ENCODE measurements at regions not wholly inside any gene's neighbourhood (a gene's known extent, or its start where the extent isn't known, plus 50 kb on each side); places are given as distances from the start of the nearest gene placed in this dataset.

DNA sequence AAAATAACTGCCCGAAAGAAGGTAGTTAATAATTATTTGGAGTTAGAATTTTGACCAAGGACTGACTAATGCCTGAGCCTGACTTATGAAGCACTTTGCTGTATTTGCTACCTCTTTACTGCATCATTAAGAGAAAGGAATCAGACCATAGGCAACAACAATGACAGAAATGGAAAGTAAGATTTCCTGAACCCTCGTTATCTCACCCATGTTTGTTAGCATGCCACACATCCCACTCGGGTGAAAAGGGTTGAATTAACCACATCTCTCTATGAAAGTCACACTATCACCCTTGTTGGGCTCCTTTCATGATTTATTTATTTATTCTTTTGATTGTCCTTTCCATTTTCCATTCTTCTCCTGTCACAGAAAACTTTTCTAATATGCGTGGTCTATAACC, 59.6 kb downstream of the OLIG3 start:
- TF ChIP-seq, protein P1, sequence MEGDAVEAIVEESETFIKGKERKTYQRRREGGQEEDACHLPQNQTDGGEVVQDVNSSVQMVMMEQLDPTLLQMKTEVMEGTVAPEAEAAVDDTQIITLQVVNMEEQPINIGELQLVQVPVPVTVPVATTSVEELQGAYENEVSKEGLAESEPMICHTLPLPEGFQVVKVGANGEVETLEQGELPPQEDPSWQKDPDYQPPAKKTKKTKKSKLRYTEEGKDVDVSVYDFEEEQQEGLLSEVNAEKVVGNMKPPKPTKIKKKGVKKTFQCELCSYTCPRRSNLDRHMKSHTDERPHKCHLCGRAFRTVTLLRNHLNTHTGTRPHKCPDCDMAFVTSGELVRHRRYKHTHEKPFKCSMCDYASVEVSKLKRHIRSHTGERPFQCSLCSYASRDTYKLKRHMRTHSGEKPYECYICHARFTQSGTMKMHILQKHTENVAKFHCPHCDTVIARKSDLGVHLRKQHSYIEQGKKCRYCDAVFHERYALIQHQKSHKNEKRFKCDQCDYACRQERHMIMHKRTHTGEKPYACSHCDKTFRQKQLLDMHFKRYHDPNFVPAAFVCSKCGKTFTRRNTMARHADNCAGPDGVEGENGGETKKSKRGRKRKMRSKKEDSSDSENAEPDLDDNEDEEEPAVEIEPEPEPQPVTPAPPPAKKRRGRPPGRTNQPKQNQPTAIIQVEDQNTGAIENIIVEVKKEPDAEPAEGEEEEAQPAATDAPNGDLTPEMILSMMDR (IDR thresholded peaks at IDR 0.05) = no peak
- ATAC-seq (ENCODE audit: low FRiP score) (no peak), DNase-seq (ENCODE audit: low spot score) (no peak)

DNA sequence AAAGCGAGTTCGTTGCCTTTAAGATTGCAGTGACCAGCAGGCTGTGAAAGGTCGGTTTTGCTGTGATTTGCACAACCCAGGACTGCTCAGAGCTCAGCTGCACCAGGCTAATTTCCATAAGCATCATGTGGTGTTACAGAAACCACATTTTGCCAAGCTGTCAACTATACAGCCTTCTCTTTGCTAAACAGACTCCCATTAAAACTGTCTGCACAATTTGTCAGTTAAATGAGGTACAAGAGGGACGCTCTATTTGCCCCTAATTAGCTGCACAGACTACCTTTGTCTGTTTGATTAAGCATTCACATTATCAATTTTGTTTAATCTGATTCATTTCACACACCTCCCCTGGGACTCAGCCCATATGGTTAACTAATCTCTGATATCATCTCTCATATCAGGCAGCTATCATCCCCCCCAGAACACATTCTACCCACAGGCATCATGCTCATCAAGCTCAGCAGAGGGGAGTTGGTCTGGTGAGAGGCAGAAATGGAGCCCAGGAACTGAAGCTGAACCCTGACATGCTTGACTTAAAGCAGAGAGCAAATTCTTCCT, 62.1 kb downstream of the OLIG3 start:
- no peak for ATAC-seq (ENCODE audit: low FRiP score)
- TF ChIP-seq, protein P1 (IDR thresholded peaks at IDR 0.05) = no peak
- no peak for DNase-seq (ENCODE audit: low spot score)

DNA sequence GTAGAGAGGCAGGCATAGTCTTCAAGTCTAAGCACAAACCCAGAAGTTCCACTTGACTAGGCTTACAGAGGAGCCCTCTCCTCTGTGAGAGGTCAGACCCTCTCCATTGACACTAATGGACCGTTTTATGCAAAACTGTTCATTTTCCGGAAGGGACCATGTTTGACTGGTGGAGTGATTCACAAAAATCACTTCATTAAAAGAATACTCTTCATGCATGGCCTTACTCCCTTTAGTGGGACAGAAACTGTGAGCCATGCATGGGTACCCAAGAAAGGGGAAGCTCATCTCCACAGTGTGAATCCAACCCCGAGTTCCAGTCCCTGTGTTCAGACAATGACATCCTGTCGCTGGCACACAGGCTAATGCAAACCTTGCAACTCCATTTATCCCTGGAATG, 63.2 kb downstream of the OLIG3 start:
- TF ChIP-seq, protein P1 (IDR thresholded peaks at IDR 0.05) = no peak
- ATAC-seq (ENCODE audit: low FRiP score) = no peak

DNA sequence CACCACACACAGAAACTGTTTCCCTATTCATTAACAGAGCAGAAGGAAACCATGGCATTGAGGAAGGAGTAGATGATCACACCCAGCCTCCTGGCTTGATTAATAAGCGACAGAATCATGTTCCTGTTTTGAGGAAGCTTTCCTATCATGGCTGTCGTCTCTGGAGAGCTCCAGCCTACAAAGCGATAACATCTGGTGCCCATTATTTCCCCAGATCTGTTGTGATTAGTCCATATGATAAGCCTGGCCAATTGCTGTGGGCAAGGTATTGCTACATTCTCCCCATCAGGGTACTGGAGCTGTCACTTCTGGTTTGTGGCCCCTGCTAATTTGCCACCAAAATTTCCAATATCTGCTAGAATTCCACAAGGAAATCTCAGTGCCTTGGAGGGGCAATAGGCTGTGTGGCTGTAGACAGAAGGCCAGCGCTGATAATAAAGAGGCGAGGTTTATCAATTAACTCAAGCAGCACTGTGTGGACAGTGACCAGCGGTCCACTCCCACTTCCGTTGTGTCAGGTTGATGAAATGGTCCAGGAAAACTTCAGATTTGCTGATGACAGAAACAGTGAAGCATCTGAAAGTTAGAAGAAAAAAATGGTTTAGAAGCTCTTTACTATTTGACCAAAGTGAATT, 66.4 kb downstream of the OLIG3 start:
- TF ChIP-seq, protein P1 (IDR thresholded peaks at IDR 0.05) = no peak
- no peak for ATAC-seq (ENCODE audit: low FRiP score)
- DNase-seq (ENCODE audit: low spot score) = no peak

More for the DNA sequence above, 63.2 kb downstream of the OLIG3 start:
- DNase-seq (ENCODE audit: low spot score) = no peak

DNA sequence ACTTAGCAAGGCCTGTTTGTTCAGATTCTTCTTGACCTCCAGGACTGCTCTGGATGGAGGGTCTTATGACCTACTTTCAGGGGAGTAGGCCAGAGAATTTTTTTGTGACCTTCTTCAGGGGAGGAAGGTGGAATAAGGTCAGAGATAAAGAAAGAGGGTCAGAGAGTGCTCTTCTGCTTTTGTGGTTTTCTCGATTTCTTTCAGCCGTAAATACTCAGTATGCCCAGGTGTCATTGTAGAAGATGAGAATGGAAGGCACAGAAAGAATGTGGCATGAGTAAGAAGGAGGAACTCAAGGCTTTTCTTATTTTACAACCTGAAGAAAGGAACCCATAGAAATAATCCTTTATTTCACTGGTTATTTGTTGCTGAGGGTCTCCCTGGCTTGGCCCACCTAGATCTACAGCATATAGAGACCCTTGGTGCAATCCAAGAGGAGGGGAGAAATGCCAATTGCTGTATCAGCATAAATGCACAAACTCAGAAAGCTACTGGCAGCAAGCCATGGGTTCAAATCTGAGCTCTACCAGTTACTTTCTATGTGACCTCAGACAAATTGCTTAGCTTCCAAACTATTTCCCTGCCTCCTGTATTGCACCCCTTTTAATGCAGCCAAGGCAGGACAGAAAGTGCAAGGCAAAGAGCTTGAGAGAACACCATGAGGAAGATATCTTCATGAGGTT, 68.0 kb downstream of the OLIG3 start:
- no peak for ATAC-seq (ENCODE audit: low FRiP score)
- no peak for DNase-seq (ENCODE audit: low spot score)
- TF ChIP-seq, protein P1 (IDR thresholded peaks at IDR 0.05) = no peak

DNA sequence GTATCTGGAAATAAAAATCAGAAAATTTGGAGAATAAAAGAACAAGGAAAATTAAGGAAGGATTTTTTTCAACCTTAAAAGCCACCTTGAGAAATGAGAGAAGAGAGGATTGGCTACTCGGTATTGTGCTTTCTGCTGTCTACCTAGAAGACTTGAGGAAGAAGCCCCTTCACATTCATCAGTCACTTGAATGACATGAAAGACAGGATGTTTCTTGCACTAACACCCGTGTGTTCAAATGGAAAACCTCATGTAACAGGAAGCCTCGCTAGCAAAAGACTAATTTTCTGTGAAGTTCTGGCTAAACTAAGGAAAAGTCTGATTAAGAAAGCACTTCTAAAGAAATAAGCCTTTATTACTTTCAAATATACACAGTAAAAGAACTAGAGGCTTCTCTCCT, 69.9 kb downstream of the OLIG3 start:
- TF ChIP-seq, protein P1 (IDR thresholded peaks at IDR 0.05) = no peak
- ATAC-seq (ENCODE audit: low FRiP score) (no peak), DNase-seq (ENCODE audit: low spot score) (no peak)

Measured in omental fat pad (tissue), 3 donors.